ENCODE measurements at regions not wholly inside any gene's neighbourhood (a gene's known extent, or its start where the extent isn't known, plus 50 kb on each side); places are given as distances from the start of the nearest gene placed in this dataset.

DNA sequence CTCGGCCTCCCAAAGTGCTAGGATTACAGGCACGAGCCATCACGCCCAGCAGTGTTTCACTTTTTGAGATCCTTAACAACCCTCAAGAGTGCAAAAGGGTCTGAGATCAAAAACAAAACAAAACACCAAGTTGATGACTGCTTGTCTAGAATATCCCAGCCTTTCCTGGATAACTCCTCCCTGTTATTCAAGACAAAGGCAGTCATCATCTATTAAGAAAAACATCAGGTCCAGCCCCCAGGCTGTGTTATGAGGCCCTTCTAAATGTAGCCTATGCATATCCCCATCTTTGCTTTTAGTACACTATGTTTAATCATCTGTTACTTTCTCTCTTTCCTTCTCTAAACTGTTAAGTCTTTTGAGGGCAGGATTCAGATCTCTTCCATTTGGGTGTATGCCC is 150.1 kb upstream of the FHIT start:
- BruUV-seq (replicated peaks): no TSS peak
- DNase-seq (ENCODE audit: low read depth, low spot score): no peak
- H3K9me3 ChIP-seq (replicated peaks; ENCODE audit: control insufficient read depth, insufficient read depth, low read length): no peaks in the 10 kb centered on the region
- ChIA-PET CTCF (no interaction called here), SMC1A (ENCODE audit: uncharacterized antibody, unreplicated experiment) (no interaction called here), RAD21 (ENCODE audit: unreplicated experiment) (no interaction called here), POLR2A (no interaction called here)
- no peaks in the 10 kb centered on the region for H3K4me1 ChIP-seq (ENCODE audit: control insufficient read depth, insufficient read depth, low read length)
- no peaks in the 10 kb centered on the region for H3K79me2 ChIP-seq (ENCODE audit: control insufficient read depth, insufficient read depth, low read length)
- no peaks in the 10 kb centered on the region for H3K36me3 ChIP-seq (ENCODE audit: control insufficient read depth in 2 of 2, insufficient read depth in 2 of 2, low read length in 1 of 2)
- H3K9ac ChIP-seq (ENCODE audit: control insufficient read depth, insufficient read depth, low read length): no peak overlapping the region
- intact Hi-C loops (cut with micrococcal nuclease; ENCODE audit: unreplicated experiment): no loop called here
- 0% methylated on average over 3 of the region's 3 CpGs for WGBS (ENCODE audit: insufficient coverage, insufficient replicate concordance, low lambda C conversion rate, missing lambda C conversion rate)
- no peak for FAIRE-seq
- TF ChIP-seq CHD1 (IDR thresholded peaks at IDR 0.05; ENCODE audit: low read depth, low read length) (no peak), ESRRA (IDR thresholded peaks at IDR 0.05; ENCODE audit: low read length) (no peak), RELA (IDR thresholded peaks at IDR 0.05; ENCODE audit: borderline replicate concordance, partially characterized antibody) (no peak), CEBPB (IDR thresholded peaks at IDR 0.05; ENCODE audit: borderline replicate concordance in 1 of 2, low read depth in 2 of 2, low read length in 2 of 2) (no peak), CHD4 (IDR thresholded peaks at IDR 0.05) (no peak)
- TF ChIP-seq, protein P1, sequence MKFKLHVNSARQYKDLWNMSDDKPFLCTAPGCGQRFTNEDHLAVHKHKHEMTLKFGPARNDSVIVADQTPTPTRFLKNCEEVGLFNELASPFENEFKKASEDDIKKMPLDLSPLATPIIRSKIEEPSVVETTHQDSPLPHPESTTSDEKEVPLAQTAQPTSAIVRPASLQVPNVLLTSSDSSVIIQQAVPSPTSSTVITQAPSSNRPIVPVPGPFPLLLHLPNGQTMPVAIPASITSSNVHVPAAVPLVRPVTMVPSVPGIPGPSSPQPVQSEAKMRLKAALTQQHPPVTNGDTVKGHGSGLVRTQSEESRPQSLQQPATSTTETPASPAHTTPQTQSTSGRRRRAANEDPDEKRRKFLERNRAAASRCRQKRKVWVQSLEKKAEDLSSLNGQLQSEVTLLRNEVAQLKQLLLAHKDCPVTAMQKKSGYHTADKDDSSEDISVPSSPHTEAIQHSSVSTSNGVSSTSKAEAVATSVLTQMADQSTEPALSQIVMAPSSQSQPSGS (IDR thresholded peaks at IDR 0.05; ENCODE audit: low read length): no peak
- no peaks in the 10 kb centered on the region for H4K20me1 ChIP-seq (ENCODE audit: control insufficient read depth, insufficient read depth)
- H3K27ac ChIP-seq (ENCODE audit: control insufficient read depth, insufficient read depth): no peak overlapping the region
- no peaks in the 10 kb centered on the region for H3K27me3 ChIP-seq (replicated peaks in 1 of 2; ENCODE audit: control insufficient read depth in 2 of 2, insufficient read depth in 2 of 2, low read length in 1 of 2)
- in situ Hi-C loops (cut with MboI): no loop called here
- no peak overlapping the region for H3K4me2 ChIP-seq (ENCODE audit: control insufficient read depth, insufficient read depth)
- no peak overlapping the region for H3K4me3 ChIP-seq
- no peak overlapping the region for H2AFZ ChIP-seq (ENCODE audit: control insufficient read depth, low read depth, low read length)
- ATAC-seq: no peak

DNA sequence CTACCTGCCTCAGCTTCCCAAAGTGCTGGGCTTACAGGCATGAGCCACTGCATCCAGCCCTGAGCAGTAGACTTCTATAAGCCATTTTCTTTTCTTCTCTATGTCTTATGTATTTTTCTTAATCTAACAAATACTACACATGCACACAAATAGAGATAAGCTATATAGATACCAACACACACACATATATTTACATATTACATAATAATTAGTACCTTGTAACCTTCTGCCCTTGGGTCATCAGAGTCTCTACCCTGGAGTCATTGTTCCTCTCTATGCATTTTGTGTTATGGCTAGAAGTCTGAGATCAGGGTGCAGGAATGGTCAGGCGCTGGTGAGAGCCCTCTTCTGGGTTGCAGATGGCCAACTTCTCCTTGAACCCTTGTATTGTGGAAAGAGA is 154.0 kb upstream of the PTPRG start:
- SMC1A ChIA-PET (ENCODE audit: uncharacterized antibody, unreplicated experiment): no interaction called here
- H3K79me2 ChIP-seq (ENCODE audit: control insufficient read depth, insufficient read depth, low read length): no peaks in the 10 kb centered on the region
- no peak overlapping the region for H2AFZ ChIP-seq (ENCODE audit: control insufficient read depth, low read depth, low read length)
- H3K27me3 ChIP-seq (replicated peaks in 1 of 2; ENCODE audit: control insufficient read depth in 2 of 2, insufficient read depth in 2 of 2, low read length in 1 of 2): no peaks in the 10 kb centered on the region
- POLR2A ChIA-PET: no interaction called here
- H4K20me1 ChIP-seq (ENCODE audit: control insufficient read depth, insufficient read depth): no peaks in the 10 kb centered on the region
- no peak for TF ChIP-seq BRCA1 (IDR thresholded peaks at IDR 0.05; ENCODE audit: low read depth, low read length)
- TF ChIP-seq PAX8 (IDR thresholded peaks at IDR 0.05): no peak
- FAIRE-seq (no peak), DNase-seq (ENCODE audit: low read depth, low spot score) (no peak), ATAC-seq (no peak)
- BruUV-seq (replicated peaks): no TSS peak
- H3K36me3 ChIP-seq (ENCODE audit: control insufficient read depth in 2 of 2, insufficient read depth in 2 of 2, low read length in 1 of 2): no peaks in the 10 kb centered on the region
- no peak overlapping the region for H3K4me2 ChIP-seq (ENCODE audit: control insufficient read depth, insufficient read depth)
- WGBS (ENCODE audit: insufficient coverage, insufficient replicate concordance, low lambda C conversion rate, missing lambda C conversion rate): 0% methylated on average over 1 of the region's 1 CpG
- no peaks in the 10 kb centered on the region for H3K9me3 ChIP-seq (replicated peaks; ENCODE audit: control insufficient read depth, insufficient read depth, low read length)
- in situ Hi-C loops (cut with MboI): no loop called here
- H3K27ac ChIP-seq (ENCODE audit: control insufficient read depth, insufficient read depth): no peak overlapping the region
- intact Hi-C loops (cut with micrococcal nuclease; ENCODE audit: unreplicated experiment): no loop called here
- H3K4me3 ChIP-seq: no peak overlapping the region
- CTCF ChIA-PET: interaction anchor here (1.1 kb wide), 1 partner anchor 123 kb away, joined by 5 read pairs; no protein-coding TSS in a partner anchor
- RAD21 ChIA-PET (ENCODE audit: unreplicated experiment): no interaction called here
- no peaks in the 10 kb centered on the region for H3K4me1 ChIP-seq (ENCODE audit: control insufficient read depth, insufficient read depth, low read length)
- H3K9ac ChIP-seq (ENCODE audit: control insufficient read depth, insufficient read depth, low read length): no peak overlapping the region
